ENCODE measurements at regions not wholly inside any gene's neighbourhood (a gene's known extent, or its start where the extent isn't known, plus 50 kb on each side); places are given as distances from the start of the nearest gene placed in this dataset.

DNA sequence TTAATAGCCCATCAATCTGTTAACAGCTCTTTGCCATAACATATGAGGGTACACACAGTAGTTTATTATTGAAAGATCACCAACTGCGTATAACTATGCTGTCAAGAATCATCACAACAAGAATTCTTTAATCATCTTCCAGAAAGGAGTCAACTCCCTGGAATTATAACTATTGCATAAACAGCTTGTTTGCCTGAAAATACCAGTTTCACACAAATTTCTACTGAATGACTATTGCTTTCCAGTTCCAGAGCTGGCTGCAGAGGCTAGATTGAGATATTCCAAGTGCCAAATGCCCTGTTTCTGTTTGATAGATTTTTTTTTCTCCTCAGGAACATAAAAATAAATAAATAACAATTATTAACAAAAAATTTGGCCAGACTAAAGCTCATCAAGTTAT, 444.7 kb downstream of the TLE1 start:
- no peak for TF ChIP-seq BRCA1 (IDR thresholded peaks at IDR 0.05; ENCODE audit: low read depth, low read length)
- TF ChIP-seq, protein P1, sequence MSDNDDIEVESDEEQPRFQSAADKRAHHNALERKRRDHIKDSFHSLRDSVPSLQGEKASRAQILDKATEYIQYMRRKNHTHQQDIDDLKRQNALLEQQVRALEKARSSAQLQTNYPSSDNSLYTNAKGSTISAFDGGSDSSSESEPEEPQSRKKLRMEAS (IDR thresholded peaks at IDR 0.05): no peak
- TF ChIP-seq, protein P2, sequence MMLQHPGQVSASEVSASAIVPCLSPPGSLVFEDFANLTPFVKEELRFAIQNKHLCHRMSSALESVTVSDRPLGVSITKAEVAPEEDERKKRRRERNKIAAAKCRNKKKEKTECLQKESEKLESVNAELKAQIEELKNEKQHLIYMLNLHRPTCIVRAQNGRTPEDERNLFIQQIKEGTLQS (IDR thresholded peaks at IDR 0.05; ENCODE audit: insufficient read depth, low read depth, low read length): no peak
- no peak overlapping the region for H2BK20ac ChIP-seq (ENCODE audit: low read length)
- no peak overlapping the region for H2AK5ac ChIP-seq (ENCODE audit: low read depth, low read length)
- H4K8ac ChIP-seq (ENCODE audit: extremely low read depth, insufficient read depth, low read length): no peak overlapping the region
- no peak overlapping the region for H3K4me3 ChIP-seq (ENCODE audit: extremely low read depth in 1 of 4, insufficient read depth in 2 of 4, low read depth in 3 of 4, low read length in 4 of 4)
- H3K27ac ChIP-seq (ENCODE audit: low read depth, low read length): no peak overlapping the region
- H3K4me1 ChIP-seq (replicated peaks in 1 of 4; ENCODE audit: control insufficient read depth in 3 of 4, insufficient read depth in 4 of 4, low read length in 3 of 4): no peaks in the 10 kb centered on the region
- H4K20me1 ChIP-seq (replicated peaks in 1 of 2; ENCODE audit: control insufficient read depth in 1 of 2, insufficient read depth in 2 of 2, low read length in 2 of 2): no peaks in the 10 kb centered on the region
- no peak overlapping the region for H2AFZ ChIP-seq (ENCODE audit: low read length)
- no peaks in the 10 kb centered on the region for H3K27me3 ChIP-seq (replicated peaks in 1 of 4; ENCODE audit: control insufficient read depth in 3 of 4, extremely low read depth in 1 of 4, insufficient read depth in 3 of 4, low read length in 3 of 4)
- ChIA-PET CTCF (ENCODE audit: partially characterized antibody) (no interaction called here), POLR2A (ENCODE audit: partially characterized antibody) (no interaction called here)
- no peak overlapping the region for H3K9ac ChIP-seq (replicated peaks in 1 of 4; ENCODE audit: extremely low read depth in 1 of 4, low read depth in 3 of 4, low read length in 3 of 4)
- H3K18ac ChIP-seq (ENCODE audit: extremely low read depth, low read length): no peak overlapping the region
- H4K5ac ChIP-seq (ENCODE audit: insufficient read length, low read depth, low read length): no peak overlapping the region
- no peaks in the 10 kb centered on the region for H3K79me1 ChIP-seq (ENCODE audit: low read depth, low read length)
- no peak overlapping the region for H3K23ac ChIP-seq (ENCODE audit: insufficient read length)
- no peak overlapping the region for H2BK12ac ChIP-seq (ENCODE audit: low read depth, low read length)
- H2BK5ac ChIP-seq (ENCODE audit: low read depth, low read length): no peak overlapping the region
- H3K4ac ChIP-seq (replicated peaks; ENCODE audit: insufficient read length, low read depth, low read length): no peak overlapping the region
- no peak overlapping the region for H3K56ac ChIP-seq (replicated peaks; ENCODE audit: insufficient read length, low read depth, low read length)
- no peak overlapping the region for H3K4me2 ChIP-seq (ENCODE audit: insufficient read depth in 1 of 2, low read depth in 2 of 2, low read length in 2 of 2)
- no peak overlapping the region for H2BK15ac ChIP-seq (ENCODE audit: low read length)
- H2BK120ac ChIP-seq (replicated peaks; ENCODE audit: low read depth, low read length): no peak overlapping the region
- DNase-seq (ENCODE audit: low read depth in 1 of 2, low spot score in 2 of 2): no peak
- H4K91ac ChIP-seq (replicated peaks; ENCODE audit: insufficient read length, low read length): no peak overlapping the region
- H3K36me3 ChIP-seq (ENCODE audit: control insufficient read depth in 2 of 4, insufficient read depth in 4 of 4, low read length in 3 of 4): no peaks in the 10 kb centered on the region
- FAIRE-seq: no peak
- H3K79me2 ChIP-seq (ENCODE audit: control insufficient read depth in 1 of 2, insufficient read depth in 2 of 2, low read length in 2 of 2): no peaks in the 10 kb centered on the region
- WGBS, 2 experiments (ENCODE audit: extremely low coverage in 1 of 2, insufficient coverage in 1 of 2, insufficient read length in 1 of 2, insufficient replicate concordance in 2 of 2, low coverage in 1 of 2, low lambda C conversion rate in 2 of 2, missing lambda C conversion rate in 1 of 2): 91% methylated on average over 1 of the region's 1 CpG; no CpG with 5 or more reads in 1 of the 2 experiments
- no peaks in the 10 kb centered on the region for H3K9me3 ChIP-seq (ENCODE audit: insufficient read depth in 2 of 2, low read depth in 1 of 2, low read length in 1 of 2)
- H3K14ac ChIP-seq (ENCODE audit: insufficient read length): no peak overlapping the region
- H3K23me2 ChIP-seq (ENCODE audit: low read depth, low read length): no peaks in the 10 kb centered on the region
